ENCODE measurements at regions not wholly inside any gene's neighbourhood (a gene's known extent, or its start where the extent isn't known, plus 50 kb on each side); places are given as distances from the start of the nearest gene placed in this dataset.

GRCh38 chr3:150114873-150115540, 144.3 kb upstream of the PFN2 start:
- ChIA-PET POLR2A (no interaction called here), CTCF (no interaction called here)
- BruUV-seq (replicated peaks): no TSS peak
- Histone ChIP-seq H3K36me3 (ENCODE audit: control insufficient read depth, insufficient read depth, low read length) (no peaks in the 10 kb centered on the region), H3K9me3 (no peaks in the 10 kb centered on the region), H3K27me3 (replicated peaks; ENCODE audit: control insufficient read depth, insufficient read depth, low read length) (no peaks in the 10 kb centered on the region), H3K4me1 (no peaks in the 10 kb centered on the region), H3K4me3 (ENCODE audit: low read depth, low read length) (no peak overlapping the region)
- no peak for DNase-seq
- Mint-ChIP-seq H3K27me3 (ENCODE audit: insufficient read depth, unreplicated experiment) (peaks cover 12% of the 10 kb centered on the region), H3K9me3 (ENCODE audit: unreplicated experiment) (no peaks in the 10 kb centered on the region), H3K4me1 (ENCODE audit: low read depth, unreplicated experiment) (peaks cover 4% of the 10 kb centered on the region), H3K4me3 (ENCODE audit: unreplicated experiment) (no peak overlapping the region), H3K36me3 (ENCODE audit: insufficient read depth, unreplicated experiment) (no peaks in the 10 kb centered on the region), H3K27ac (ENCODE audit: unreplicated experiment) (no peak overlapping the region)
- intact Hi-C loops (cut with micrococcal nuclease; ENCODE audit: unreplicated experiment): no loop called here
- TF ChIP-seq, protein P1, sequence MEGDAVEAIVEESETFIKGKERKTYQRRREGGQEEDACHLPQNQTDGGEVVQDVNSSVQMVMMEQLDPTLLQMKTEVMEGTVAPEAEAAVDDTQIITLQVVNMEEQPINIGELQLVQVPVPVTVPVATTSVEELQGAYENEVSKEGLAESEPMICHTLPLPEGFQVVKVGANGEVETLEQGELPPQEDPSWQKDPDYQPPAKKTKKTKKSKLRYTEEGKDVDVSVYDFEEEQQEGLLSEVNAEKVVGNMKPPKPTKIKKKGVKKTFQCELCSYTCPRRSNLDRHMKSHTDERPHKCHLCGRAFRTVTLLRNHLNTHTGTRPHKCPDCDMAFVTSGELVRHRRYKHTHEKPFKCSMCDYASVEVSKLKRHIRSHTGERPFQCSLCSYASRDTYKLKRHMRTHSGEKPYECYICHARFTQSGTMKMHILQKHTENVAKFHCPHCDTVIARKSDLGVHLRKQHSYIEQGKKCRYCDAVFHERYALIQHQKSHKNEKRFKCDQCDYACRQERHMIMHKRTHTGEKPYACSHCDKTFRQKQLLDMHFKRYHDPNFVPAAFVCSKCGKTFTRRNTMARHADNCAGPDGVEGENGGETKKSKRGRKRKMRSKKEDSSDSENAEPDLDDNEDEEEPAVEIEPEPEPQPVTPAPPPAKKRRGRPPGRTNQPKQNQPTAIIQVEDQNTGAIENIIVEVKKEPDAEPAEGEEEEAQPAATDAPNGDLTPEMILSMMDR (IDR thresholded peaks at IDR 0.05; ENCODE audit: insufficient read depth in 1 of 2, low read depth in 1 of 2, low read length in 1 of 2, severe bottlenecking in 1 of 2, unreplicated experiment in 1 of 2): no peak

DNA sequence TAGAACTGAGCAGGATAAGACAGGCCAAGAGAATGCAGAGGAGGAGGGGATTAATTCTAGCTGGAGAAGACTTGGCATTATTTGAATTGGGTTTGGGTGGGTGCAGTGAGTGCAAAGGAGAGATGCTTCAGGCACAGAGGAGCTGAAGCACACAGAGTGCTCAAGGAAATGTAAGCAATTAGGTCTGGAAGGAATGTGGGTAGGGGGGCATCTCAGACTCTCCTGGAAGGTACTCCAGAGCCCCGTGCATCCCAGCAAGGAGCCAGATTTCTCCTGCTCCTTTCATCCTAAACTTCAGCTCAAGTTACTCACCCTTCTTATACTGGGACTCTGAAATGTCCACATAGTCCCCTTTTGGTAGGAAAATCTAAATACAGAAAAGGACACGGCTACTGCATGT, 143.6 kb upstream of the PFN2 start:
- POLR2A ChIA-PET: no interaction called here
- TF ChIP-seq, protein P1 (IDR thresholded peaks at IDR 0.05; ENCODE audit: insufficient read depth in 1 of 2, low read depth in 1 of 2, low read length in 1 of 2, severe bottlenecking in 1 of 2, unreplicated experiment in 1 of 2): no peak
- H3K4me3 Mint-ChIP-seq (ENCODE audit: unreplicated experiment): no peak overlapping the region
- BruUV-seq (replicated peaks): no TSS peak
- H3K27ac Mint-ChIP-seq (ENCODE audit: unreplicated experiment): no peak overlapping the region
- Histone ChIP-seq H3K36me3 (ENCODE audit: control insufficient read depth, insufficient read depth, low read length) (no peaks in the 10 kb centered on the region), H3K27me3 (replicated peaks; ENCODE audit: control insufficient read depth, insufficient read depth, low read length) (no peaks in the 10 kb centered on the region), H3K4me3 (ENCODE audit: low read depth, low read length) (no peak overlapping the region), H3K4me1 (no peaks in the 10 kb centered on the region), H3K9me3 (no peaks in the 10 kb centered on the region)
- H3K27me3 Mint-ChIP-seq (ENCODE audit: insufficient read depth, unreplicated experiment): peaks cover 12% of the 10 kb centered on the region
- no peaks in the 10 kb centered on the region for H3K36me3 Mint-ChIP-seq (ENCODE audit: insufficient read depth, unreplicated experiment)
- no peak for DNase-seq
- H3K9me3 Mint-ChIP-seq (ENCODE audit: unreplicated experiment): no peaks in the 10 kb centered on the region
- CTCF ChIA-PET: no interaction called here
- H3K4me1 Mint-ChIP-seq (ENCODE audit: low read depth, unreplicated experiment): peaks cover 4% of the 10 kb centered on the region
- intact Hi-C loops (cut with micrococcal nuclease; ENCODE audit: unreplicated experiment): no loop called here

- no peak overlapping the region for H3K4me3 Mint-ChIP-seq (ENCODE audit: unreplicated experiment)
- intact Hi-C loops (cut with micrococcal nuclease; ENCODE audit: unreplicated experiment): no loop called here
- BruUV-seq (replicated peaks): no TSS peak
- no peaks in the 10 kb centered on the region for H3K36me3 ChIP-seq (ENCODE audit: control insufficient read depth, insufficient read depth, low read length)
- H3K9me3 ChIP-seq: no peaks in the 10 kb centered on the region
- CTCF ChIA-PET: no interaction called here
- no peaks in the 10 kb centered on the region for H3K9me3 Mint-ChIP-seq (ENCODE audit: unreplicated experiment)
- H3K27me3 ChIP-seq (replicated peaks; ENCODE audit: control insufficient read depth, insufficient read depth, low read length): no peaks in the 10 kb centered on the region
- POLR2A ChIA-PET: no interaction called here
- no peak overlapping the region for H3K27ac Mint-ChIP-seq (ENCODE audit: unreplicated experiment)
- no peaks in the 10 kb centered on the region for H3K4me1 ChIP-seq
- no peak overlapping the region for H3K4me3 ChIP-seq (ENCODE audit: low read depth, low read length)
- DNase-seq: no peak
- peaks cover 3% of the 10 kb centered on the region for H3K27me3 Mint-ChIP-seq (ENCODE audit: insufficient read depth, unreplicated experiment)
- TF ChIP-seq, protein P1 (IDR thresholded peaks at IDR 0.05; ENCODE audit: insufficient read depth in 1 of 2, low read depth in 1 of 2, low read length in 1 of 2, severe bottlenecking in 1 of 2, unreplicated experiment in 1 of 2): no peak
- H3K4me1 Mint-ChIP-seq (ENCODE audit: low read depth, unreplicated experiment): peaks cover 4% of the 10 kb centered on the region
- no peaks in the 10 kb centered on the region for H3K36me3 Mint-ChIP-seq (ENCODE audit: insufficient read depth, unreplicated experiment)
Observed at GRCh38 chr3:150110097-150110496, 139.4 kb upstream of the PFN2 start.
